ENCODE measurements at regions not wholly inside any gene's neighbourhood (a gene's known extent, or its start where the extent isn't known, plus 50 kb on each side); places are given as distances from the start of the nearest gene placed in this dataset.

- no peak overlapping the region for H3K4me3 ChIP-seq (replicated peaks in 1 of 3; ENCODE audit: low read depth in 2 of 3, low read length in 3 of 3)
- peaks cover 0 to 3% (median 0%) of the 10 kb centered on the region in 3 donors for H3K27me3 Mint-ChIP-seq (ENCODE audit: low read depth in 3 of 3)
- H2AFZ ChIP-seq (ENCODE audit: insufficient read depth, low read depth, low read length, poor library complexity, severe bottlenecking) = no peak overlapping the region
- no peak overlapping the region for H3K9ac ChIP-seq (ENCODE audit: insufficient read depth, low read length, poor library complexity, severe bottlenecking)
- H3K27ac Mint-ChIP-seq = no peak overlapping the region
- WGBS (ENCODE audit: insufficient coverage) = no CpG with 5 or more reads among the region's 4 CpGs
- H3K9me3 Mint-ChIP-seq = peaks cover 0 to 3% (median 0%) of the 10 kb centered on the region in 7 donors
- no peaks in the 10 kb centered on the region for H3K4me1 ChIP-seq (ENCODE audit: control insufficient read depth in 1 of 2, insufficient read depth in 2 of 2, low read length in 2 of 2)
- H3K27ac ChIP-seq (ENCODE audit: low read depth in 1 of 2, low read length in 2 of 2) = no peak overlapping the region
- no peaks in the 10 kb centered on the region for H3K36me3 Mint-ChIP-seq
- H3K79me2 ChIP-seq (ENCODE audit: insufficient read depth, low read length) = no peaks in the 10 kb centered on the region
- no peak for TF ChIP-seq CTCF (IDR thresholded peaks at IDR 0.05)
- no peak overlapping the region for H3K4me2 ChIP-seq (replicated peaks; ENCODE audit: extremely low read depth, low read length, poor library complexity, severe bottlenecking)
- H3K36me3 ChIP-seq (replicated peaks in 1 of 2; ENCODE audit: control insufficient read depth in 1 of 2, insufficient read depth in 2 of 2, low read length in 2 of 2) = no peaks in the 10 kb centered on the region
- H3K4me3 Mint-ChIP-seq = no peak overlapping the region
- intact Hi-C loops (cut with micrococcal nuclease) = no loop called here
- H3K27me3 ChIP-seq (ENCODE audit: control insufficient read depth in 2 of 2, insufficient read depth in 2 of 2, low read length in 2 of 2) = no peaks in the 10 kb centered on the region
- no peaks in the 10 kb centered on the region for H3K9me3 ChIP-seq (replicated peaks in 1 of 2; ENCODE audit: control insufficient read depth in 1 of 2, insufficient read depth in 1 of 2, low read length in 2 of 2)
- no peak for DNase-seq
- peaks cover 4% of the 10 kb centered on the region for H3K4me1 Mint-ChIP-seq
- no peaks in the 10 kb centered on the region for H4K20me1 ChIP-seq (ENCODE audit: insufficient read depth, low read length)
Observed at GRCh38 chr7:33854801-33855350, 50.5 kb upstream of the BMPER start.
